Right kidney (tissue), 1 donor: ENCODE measurements at regions not wholly inside any gene's neighbourhood (a gene's known extent, or its start where the extent isn't known, plus 50 kb on each side); places are given as distances from the start of the nearest gene placed in this dataset.
"Not testable (repeated sequence)": the region's sequence is repeated elsewhere in the genome, so short reads cannot be mapped to it uniquely, and the experiment has no call there.

Experiments used
- DNase-seq: peaks from one replicate; pipeline ENCODE4 v3.0.0-alpha.2; 2016

GRCh38 chr16:88128556-88128955 lies 177.3 kb downstream of the BANP start:
- no peak for DNase-seq

DNA sequence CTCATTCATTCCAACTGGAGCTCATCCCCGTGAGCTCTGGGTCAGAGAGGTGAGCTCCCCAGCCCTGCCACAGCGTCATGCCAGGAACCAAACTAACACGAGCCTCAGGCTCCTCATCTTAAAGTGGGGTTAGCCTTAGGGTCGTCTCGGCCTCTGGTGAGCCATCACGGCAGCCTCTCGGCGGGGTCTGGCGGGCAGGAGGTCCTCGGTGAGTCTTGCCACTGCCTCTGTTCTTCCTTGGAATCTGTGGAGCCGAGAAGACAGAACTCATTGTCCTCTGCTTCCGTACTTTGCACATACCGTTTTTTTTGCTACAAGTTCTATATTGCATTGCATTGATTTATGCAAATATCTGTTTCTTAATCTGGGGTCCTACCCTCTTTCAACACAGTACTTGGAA lies 177.9 kb downstream of the BANP start:
- DNase-seq = not testable (repeated sequence)

GRCh38 chr16:88130016-88130415 lies 178.8 kb downstream of the BANP start:
- DNase-seq = no peak

GRCh38 chr16:88130681-88131080 lies 179.4 kb downstream of the BANP start:
- no peak for DNase-seq

GRCh38 chr16:88131256-88131655 lies 180.0 kb downstream of the BANP start:
- DNase-seq = no peak

DNA sequence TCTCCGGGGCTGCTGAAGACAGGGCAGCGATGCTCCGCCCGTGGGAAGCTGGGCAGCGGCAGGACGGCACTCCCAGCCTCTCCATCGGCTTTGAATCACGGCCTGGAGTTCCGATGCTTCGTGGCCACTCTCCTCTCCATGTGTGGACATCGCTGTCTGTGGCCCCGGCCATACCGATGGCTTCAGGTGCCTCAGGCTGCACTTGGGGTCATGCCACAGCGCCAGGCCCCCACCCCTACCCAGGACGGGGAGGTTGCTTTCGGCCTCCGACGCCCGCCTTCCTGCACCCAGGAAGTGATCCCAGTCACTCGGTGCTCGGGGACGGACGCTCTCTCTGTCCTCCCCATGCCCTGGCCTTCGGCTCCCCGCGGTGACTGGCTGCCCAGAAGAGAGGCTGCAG lies 180.7 kb downstream of the BANP start:
- no peak for DNase-seq

DNA sequence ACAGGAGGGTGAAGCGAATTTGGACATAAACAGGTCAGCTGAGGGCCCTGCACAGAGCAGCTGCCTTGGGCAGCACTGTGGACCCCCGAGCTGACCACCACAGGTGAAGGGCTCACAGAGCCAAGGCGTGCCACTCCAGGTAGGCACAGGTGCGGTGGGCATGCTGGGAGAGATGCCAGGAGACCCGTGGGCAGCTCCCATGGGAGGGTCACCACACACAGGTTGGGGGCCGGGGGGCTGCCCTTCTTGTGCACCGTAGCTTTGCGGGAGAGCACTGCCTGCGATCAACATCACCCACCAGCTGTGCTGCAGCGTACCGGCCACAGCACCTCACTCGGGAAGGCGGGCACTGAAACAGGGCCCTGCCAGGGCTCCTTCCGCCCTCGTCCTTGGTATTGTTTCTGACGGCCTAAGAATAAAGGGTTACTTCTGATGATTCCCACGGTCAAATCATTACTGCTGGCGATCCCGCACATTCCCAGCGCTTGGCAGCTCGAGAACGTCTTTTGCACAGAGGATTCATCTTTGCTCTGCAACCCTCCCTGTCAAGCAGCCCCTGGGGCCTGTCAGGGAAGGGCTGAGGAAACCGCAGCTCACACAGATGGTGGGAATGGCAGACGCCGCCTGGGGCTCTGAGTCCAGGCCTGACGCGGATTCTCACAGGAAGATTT lies 181.7 kb downstream of the BANP start:
- DNase-seq = no peak

DNA sequence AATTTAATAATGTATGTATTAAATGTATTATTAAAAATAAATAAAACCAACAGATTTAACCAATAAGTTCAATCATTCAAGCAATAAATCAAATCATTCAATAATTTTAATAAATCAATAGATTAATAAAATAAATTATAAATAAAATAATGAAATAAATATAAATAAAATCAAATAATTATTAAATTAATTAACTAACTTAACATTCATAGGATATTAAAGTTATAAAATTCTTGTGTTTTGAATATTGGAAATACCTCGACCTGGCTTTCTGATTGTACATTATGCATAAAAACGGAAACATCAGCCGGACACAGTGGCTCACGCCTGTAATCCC lies 182.2 kb downstream of the BANP start:
- no peak for DNase-seq

- DNase-seq = not testable (repeated sequence)
Observed at GRCh38 chr16:88134172-88134898, 183.1 kb downstream of the BANP start.

- not testable (repeated sequence) for DNase-seq
Observed at GRCh38 chr16:88134899-88135682, 183.9 kb downstream of the BANP start.

DNA sequence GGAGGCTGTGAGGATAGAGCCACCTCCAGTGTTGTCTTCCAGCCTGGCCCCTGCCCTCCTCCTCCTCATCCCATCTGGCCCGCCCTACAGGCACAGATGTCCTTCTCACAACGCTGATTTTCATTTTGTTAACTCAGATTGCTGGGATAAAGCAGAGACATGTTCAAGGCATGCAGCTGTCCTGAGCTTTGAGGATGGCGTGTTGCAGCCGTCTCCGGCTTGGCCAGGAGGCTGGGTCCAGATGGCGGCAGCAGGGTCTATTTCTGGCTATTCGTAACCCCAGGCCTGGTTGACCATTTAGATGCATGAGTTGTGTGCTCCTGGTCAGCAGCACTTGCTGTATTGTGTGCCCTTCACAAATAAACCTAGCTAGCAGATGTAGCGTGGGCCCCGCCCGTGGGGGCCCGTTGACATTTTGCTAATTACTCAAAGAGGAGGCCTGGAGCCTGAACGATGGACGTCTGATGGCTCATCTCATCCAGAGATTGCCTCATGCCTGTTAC lies 185.0 kb downstream of the BANP start:
- DNase-seq = not testable (repeated sequence)

GRCh38 chr16:88136939-88137338 lies 185.7 kb downstream of the BANP start:
- DNase-seq = not testable (repeated sequence)

DNA sequence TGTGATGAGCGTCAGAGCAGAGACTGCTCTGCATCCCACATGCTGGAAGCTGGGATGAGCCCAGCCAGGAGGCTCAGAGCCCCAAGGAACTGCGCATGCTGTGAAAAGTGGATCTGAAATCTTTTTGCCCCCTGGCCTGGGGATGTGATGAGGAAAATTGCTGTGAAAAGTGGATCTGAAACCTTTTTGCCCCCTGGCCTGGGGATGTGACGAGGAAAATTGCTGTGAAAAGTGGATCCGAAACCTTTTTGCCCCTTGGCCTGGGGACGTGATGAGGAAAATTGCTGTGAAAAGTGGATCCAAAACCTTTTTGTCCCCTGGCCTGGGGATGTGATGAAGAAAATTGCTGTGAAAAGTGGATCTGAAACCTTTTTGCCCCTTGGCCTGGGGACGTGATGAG lies 187.9 kb downstream of the BANP start:
- not testable (repeated sequence) for DNase-seq

- not testable (repeated sequence) for DNase-seq
Observed at GRCh38 chr16:88140195-88140594, 189.0 kb downstream of the BANP start.

DNA sequence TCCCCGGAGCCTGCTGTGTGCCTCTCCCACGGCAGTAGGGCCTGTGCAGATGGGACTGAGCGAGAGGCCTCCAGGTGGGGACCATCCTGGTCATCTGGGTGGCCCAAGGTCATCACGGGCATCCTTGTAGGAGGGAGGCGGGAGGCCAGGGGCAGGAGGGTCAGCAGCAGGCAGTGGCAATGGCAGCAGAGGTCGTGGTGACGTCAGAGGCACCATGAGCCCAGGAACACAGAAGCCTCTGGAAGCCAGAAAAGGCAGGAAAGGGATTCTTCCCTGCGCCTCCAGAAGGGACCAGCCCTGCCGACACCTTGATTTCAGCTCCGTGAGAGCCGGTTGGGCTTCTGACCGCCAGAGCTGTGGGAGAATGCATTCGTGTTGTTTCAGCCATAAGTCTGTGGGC lies 190.3 kb downstream of the BANP start:
- DNase-seq = no peak

GRCh38 chr16:88142056-88142935 lies 191.1 kb downstream of the BANP start:
- DNase-seq = not testable (repeated sequence)

GRCh38 chr16:88143122-88144027 lies 192.1 kb downstream of the BANP start:
- not testable (repeated sequence) for DNase-seq

DNA sequence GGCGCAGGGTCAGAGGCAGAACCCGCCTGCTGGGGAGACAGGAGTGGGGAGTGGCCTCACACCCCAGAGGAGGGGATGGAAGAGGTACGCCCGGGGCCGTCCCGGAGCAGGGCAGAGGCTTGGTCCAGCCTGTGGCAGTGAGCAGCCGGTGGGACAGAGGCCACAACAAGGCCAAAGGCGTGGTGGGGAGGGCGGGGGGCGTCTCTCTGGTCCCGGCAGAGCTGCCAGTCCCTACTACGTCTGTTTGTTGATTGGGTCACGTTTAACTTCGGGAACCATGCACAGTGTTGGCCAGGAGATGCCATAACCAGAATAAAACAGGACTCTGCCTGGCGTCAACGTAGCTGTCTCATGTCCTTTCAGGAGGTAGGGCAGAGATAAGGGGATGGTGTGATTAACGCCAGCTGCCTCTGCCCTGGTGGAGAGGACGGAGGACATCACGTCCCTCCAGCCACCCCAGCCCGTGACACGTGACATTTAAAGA lies 192.8 kb downstream of the BANP start:
- no peak for DNase-seq

GRCh38 chr16:88145376-88145775 lies 194.1 kb downstream of the BANP start:
- not testable (repeated sequence) for DNase-seq

GRCh38 chr16:88145824-88146405 lies 194.7 kb downstream of the BANP start:
- not testable (repeated sequence) for DNase-seq
